K562 (cell line): ENCODE measurements at regions not wholly inside any gene's neighbourhood (a gene's known extent, or its start where the extent isn't known, plus 50 kb on each side); places are given as distances from the start of the nearest gene placed in this dataset.
A peak's percentile ranks its signal among the peaks of the same experiment; 100 is the strongest.

Source experiments
- ATAC-seq: fragments of 200-7000 bp; cut with Tn5 transposase; 3 replicates; pipeline ENCODE4 v1.9.1; 2020; ENCODE audit warnings: moderate library complexity
- BruUV-seq: library from RNA; stranded (reverse); fragments of 400-500 nt; replicated peaks from 2 replicates; lab custom pipeline; 2021; lab: Mats Ljungman, UMichigan
- CTCF ChIA-PET: fragments of 300-600 bp; formaldehyde crosslinking; extraction: SDS; loops from one replicate; lab custom pipeline; 2021; ENCODE audit warnings: low intra/inter-chr PET ratio; lab: Yijun Ruan, JAX
- POLR2A ChIA-PET: fragments of 300-600, 350-650 bp; sonication (Branson Sonifier 250); formaldehyde crosslinking; extraction: SDS; loops from one replicate; lab custom pipeline; 2021; ENCODE audit warnings: antibody characterized with exemption, inconsistent platforms; lab: Yijun Ruan, JAX
- DNase-seq, 4 experiments: peaks; one replicate each; pipeline versions ENCODE4 v3.0.0 to v3.0.0-alpha.2; 2011 to 2018; ENCODE audit warnings: low spot score in 3 of 4, mixed read lengths in 3 of 4; ENCODE audit errors: extremely low read depth in 1 of 4
- FAIRE-seq: peaks from 2 replicates; lab custom pipeline; 2011; peaks lifted over from hg19 to GRCh38; lab: Jason Lieb, UNC
- H2AFZ ChIP-seq: 2 replicates; pipeline ENCODE4 v1.6.0; 2011; ENCODE audit warnings: low read depth, low read length, control low read depth, inconsistent platforms
- H3K27ac ChIP-seq: fragments of 200-600 bp; 3 replicates; pipeline ENCODE4 v1.8.0; 2011; ENCODE audit warnings: low read depth, mild to moderate bottlenecking, control low read depth, inconsistent platforms, low read length, moderate library complexity, mixed read lengths; ENCODE audit errors: extremely low read depth
- H3K27me3 ChIP-seq, 2 experiments: fragments of 300-600 bp in 1 of 2; 2 replicates in 1 of 2; 3 replicates in 1 of 2; pipeline versions ENCODE4 v1.6.0 to v1.8.0; 2011; ENCODE audit warnings: inconsistent platforms in 2 of 2, low read length in 2 of 2, mild to moderate bottlenecking in 1 of 2, mixed read lengths in 1 of 2, moderate library complexity in 1 of 2; ENCODE audit not compliant: control insufficient read depth in 2 of 2, insufficient read depth in 2 of 2
- H3K36me3 ChIP-seq: fragments of 300-600 bp; 3 replicates; pipeline ENCODE4 v1.8.0; 2011; ENCODE audit warnings: mild to moderate bottlenecking, low read length, inconsistent platforms; ENCODE audit not compliant: control insufficient read depth, insufficient read depth
- H3K4me1 ChIP-seq, 2 experiments: fragments of 200-600 bp in 1 of 2; replicated peaks in 1 of 2; 2 replicates in 1 of 2; 3 replicates in 1 of 2; pipeline versions ENCODE4 v1.5.1 to v1.8.0; 2011; ENCODE audit warnings: inconsistent platforms in 2 of 2, low read length in 2 of 2, mild to moderate bottlenecking in 1 of 2, mixed read lengths in 1 of 2, moderate library complexity in 1 of 2; ENCODE audit not compliant: control insufficient read depth in 2 of 2, insufficient read depth in 2 of 2
- H3K4me2 ChIP-seq: 2 replicates; pipeline ENCODE4 v1.6.1; 2011; ENCODE audit warnings: low read length, control low read depth, inconsistent platforms, mixed read lengths; ENCODE audit not compliant: insufficient read depth
- H3K4me3 ChIP-seq: fragments of 200-600 bp; sonication (generic), shearing (Covaris generic); 2 replicates; pipeline ENCODE4 v1.5.1; 2016; ENCODE audit warnings: control low read depth, inconsistent platforms
- H3K79me2 ChIP-seq: fragments of 200-600 bp; 3 replicates; pipeline ENCODE4 v1.8.0; 2011; ENCODE audit warnings: low read length, inconsistent platforms; ENCODE audit not compliant: control insufficient read depth, insufficient read depth
- H3K9ac ChIP-seq, 2 experiments: 2 replicates each; pipeline versions ENCODE4 v1.6.0 to v1.6.1; 2011; ENCODE audit warnings: low read depth in 2 of 2, low read length in 2 of 2, control low read depth in 1 of 2, inconsistent platforms in 1 of 2, mild to moderate bottlenecking in 1 of 2, mixed read lengths in 1 of 2; ENCODE audit not compliant: insufficient read depth in 1 of 2
- H3K9me1 ChIP-seq: one replicate; pipeline ENCODE4 v1.6.0; 2011; ENCODE audit warnings: inconsistent platforms, mild to moderate bottlenecking, low read length, moderate library complexity; ENCODE audit not compliant: control insufficient read depth, insufficient read depth
- H3K9me3 ChIP-seq: replicated peaks from 2 replicates; pipeline ENCODE4 v1.5.1; 2011; ENCODE audit warnings: low read depth, low read length, inconsistent platforms; ENCODE audit not compliant: control insufficient read depth, insufficient read depth
- H4K20me1 ChIP-seq: replicated peaks from 2 replicates; pipeline ENCODE4 v1.6.1; 2011; ENCODE audit warnings: low read length, inconsistent platforms, mixed read lengths; ENCODE audit not compliant: control insufficient read depth, insufficient read depth
- RAD21 ChIP-seq, 2 experiments: fragments of 250-450 bp in 1 of 2; fragments of 450-650 bp in 1 of 2; sonication (Bioruptor Pico) in 1 of 2; formaldehyde crosslinking in 1 of 2; IDR thresholded peaks in 1 of 2; conservative IDR thresholded peaks in 1 of 2; 2 replicates each; pipeline versions ENCODE4 v1.4.0 to v1.8.0; 2020 to 2022; ENCODE audit warnings: mild to moderate bottlenecking in 2 of 2, moderate library complexity in 1 of 2
- SRSF1 ChIP-seq: fragments of 200-400 bp; formaldehyde crosslinking; IDR thresholded peaks from 2 replicates; pipeline ENCODE4 v1.6.1; 2017; ENCODE audit warnings: mild to moderate bottlenecking, low read depth, low read length, moderate library complexity
- ZNF12 ChIP-seq: sonication (generic); formaldehyde crosslinking; IDR thresholded peaks from 2 replicates; pipeline ENCODE4 v1.4.0; 2020; ENCODE audit warnings: mild to moderate bottlenecking, missing genetic modification reagents
- ZNF140 ChIP-seq: fragments of 250-450 bp; sonication (Bioruptor Pico); IDR thresholded peaks from 2 replicates; pipeline ENCODE4 v1.8.0; 2021; ENCODE audit warnings: moderate library complexity, mild to moderate bottlenecking, inconsistent platforms
- WGBS: fragments of 100-300 bp; shearing (Covaris generic); methylation state at CpG from one replicate; pipeline ENCODE4 v1.1.6; 2016; ENCODE audit warnings: low coverage, mixed read lengths; ENCODE audit not compliant: insufficient coverage; ENCODE audit errors: missing lambda C conversion rate; 5-methylcytosine and 5-hydroxymethylcytosine counted together
- in situ Hi-C: fragments of 300-500 bp; cut with MboI; formaldehyde crosslinking; loops from 4 replicates; pipeline ENCODE4 v1.15.0; 2018; ENCODE audit warnings: inconsistent platforms, mixed read lengths
- intact Hi-C: fragments of 100-400 bp; cut with micrococcal nuclease; formaldehyde crosslinking; loops from 2 replicates; pipeline ENCODE4 v1.14.2; 2022
- TF ChIP-seq, protein P1 (sequence below): fragments of 250-450 bp; sonication (Bioruptor Pico); IDR thresholded peaks from 2 replicates; pipeline ENCODE4 v1.4.0; 2020; ENCODE audit warnings: borderline replicate concordance
- TF ChIP-seq, protein P2 (sequence below): sonication (generic); formaldehyde crosslinking; IDR thresholded peaks from 2 replicates; pipeline ENCODE4 v1.8.1; 2022; ENCODE audit warnings: missing genetic modification reagents
- TF ChIP-seq, protein P3 (sequence below): fragments of 250-450 bp; sonication (Bioruptor Pico); IDR thresholded peaks from 2 replicates; pipeline ENCODE4 v1.8.0; 2022; ENCODE audit warnings: moderate library complexity, mild to moderate bottlenecking, inconsistent platforms

DNA sequence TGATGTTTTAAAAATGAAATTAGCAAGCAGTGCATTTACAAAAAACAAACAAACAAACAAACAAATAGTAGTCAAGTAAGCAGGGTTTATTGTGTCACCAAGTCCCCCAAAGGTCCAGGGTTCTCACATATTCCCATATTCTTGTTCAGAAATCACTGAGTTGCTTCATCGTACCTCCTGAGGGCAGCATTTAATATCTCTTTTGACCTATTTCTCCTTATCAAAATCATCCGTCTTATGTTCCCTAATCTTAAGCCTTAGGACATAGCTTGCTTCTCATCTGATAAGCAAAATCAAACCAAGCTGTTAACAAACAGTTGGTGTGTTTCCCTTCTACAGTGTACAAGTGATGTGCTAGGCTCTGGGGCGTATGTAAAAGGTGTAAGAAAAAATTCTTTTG lies 109.5 kb upstream of the MAN2A1 start:
- TF ChIP-seq, protein P1, sequence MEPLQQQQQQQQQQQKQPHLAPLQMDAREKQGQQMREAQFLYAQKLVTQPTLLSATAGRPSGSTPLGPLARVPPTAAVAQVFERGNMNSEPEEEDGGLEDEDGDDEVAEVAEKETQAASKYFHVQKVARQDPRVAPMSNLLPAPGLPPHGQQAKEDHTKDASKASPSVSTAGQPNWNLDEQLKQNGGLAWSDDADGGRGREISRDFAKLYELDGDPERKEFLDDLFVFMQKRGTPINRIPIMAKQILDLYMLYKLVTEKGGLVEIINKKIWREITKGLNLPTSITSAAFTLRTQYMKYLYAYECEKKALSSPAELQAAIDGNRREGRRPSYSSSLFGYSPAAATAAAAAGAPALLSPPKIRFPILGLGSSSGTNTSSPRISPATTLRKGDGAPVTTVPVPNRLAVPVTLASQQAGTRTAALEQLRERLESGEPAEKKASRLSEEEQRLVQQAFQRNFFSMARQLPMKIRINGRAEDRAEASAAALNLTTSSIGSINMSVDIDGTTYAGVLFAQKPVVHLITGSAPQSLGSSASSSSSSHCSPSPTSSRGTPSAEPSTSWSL (CRISPR knock-in tag), result no peak
- TF ChIP-seq ZNF140, result no peak
- TF ChIP-seq RAD21 (CRISPR knock-in tag; conservative IDR thresholded peaks at IDR 0.05 in 1 of 2, IDR thresholded peaks at IDR 0.05 in 1 of 2), result peak in 1 of 2 experiments; percentile 25; a peak in 1 of 4 replicates
- POLR2A ChIA-PET, result no interaction called here
- Histone ChIP-seq H3K36me3 (no peaks in the 10 kb centered on the region), H4K20me1 (no peaks in the 10 kb centered on the region), H3K27ac (no peak overlapping the region), H3K4me2 (no peak overlapping the region), H3K9me1 (no peaks in the 10 kb centered on the region), H3K9ac (no peak overlapping the region), H3K79me2 (no peaks in the 10 kb centered on the region), H3K4me1 (no peaks in the 10 kb centered on the region), H3K4me3 (no peak overlapping the region), H2AFZ (no peak overlapping the region), H3K9me3 (no peaks in the 10 kb centered on the region), H3K27me3 (no peaks in the 10 kb centered on the region; a peak in 2 of 5 replicates)
- in situ Hi-C loops (no loop called here), intact Hi-C loops (no loop called here)
- BruUV-seq, result no TSS peak
- 24% methylated on average over 3 of the region's 3 CpGs for WGBS
- ATAC-seq (no peak), DNase-seq (no peak), FAIRE-seq (no peak)
- CTCF ChIA-PET, result no interaction called here

DNA sequence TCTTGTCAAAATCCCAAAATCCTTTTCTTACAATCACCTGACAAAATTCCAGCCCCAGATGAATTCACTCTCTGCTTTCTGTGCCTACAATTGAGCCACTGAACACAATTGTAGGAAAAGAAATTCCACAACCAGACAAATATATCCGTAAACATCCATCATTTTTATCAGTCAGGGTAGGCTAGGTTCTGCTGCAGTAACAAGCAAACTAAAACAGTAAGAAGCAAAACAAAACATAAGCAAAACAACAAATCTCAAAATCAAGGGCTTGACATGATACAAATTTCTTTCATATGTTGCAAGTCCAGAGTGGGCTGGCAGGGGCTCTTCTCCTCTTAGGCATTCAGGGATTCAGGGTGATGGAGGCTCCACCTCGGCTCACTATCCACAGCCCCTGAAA lies 114.2 kb upstream of the MAN2A1 start:
- ATAC-seq (no peak), DNase-seq (no peak), FAIRE-seq (no peak)
- H3K9ac ChIP-seq, result no peak overlapping the region
- no peaks in the 10 kb centered on the region for H3K36me3 ChIP-seq
- H3K4me1 ChIP-seq, result peaks cover 0 to 32% of the 10 kb centered on the region in 2 experiments; a peak in 3 of 5 replicates
- H3K27me3 ChIP-seq, result no peaks in the 10 kb centered on the region
- BruUV-seq, result no TSS peak
- H3K79me2 ChIP-seq, result no peaks in the 10 kb centered on the region
- H3K4me3 ChIP-seq, result no peak overlapping the region
- intact Hi-C loops (loop anchor here (10.0 kb wide), 1 partner anchor 651 kb away; no protein-coding TSS in a partner anchor), in situ Hi-C loops (no loop called here)
- H3K27ac ChIP-seq, result no peak overlapping the region
- no peak overlapping the region for H3K4me2 ChIP-seq
- no peaks in the 10 kb centered on the region for H4K20me1 ChIP-seq
- ChIA-PET POLR2A (interaction anchor here (0.8 kb wide), 1 partner anchor 10 kb away, joined by 3 read pairs; no protein-coding TSS in a partner anchor), CTCF (no interaction called here)
- H3K9me3 ChIP-seq, result no peaks in the 10 kb centered on the region
- TF ChIP-seq, protein P2, sequence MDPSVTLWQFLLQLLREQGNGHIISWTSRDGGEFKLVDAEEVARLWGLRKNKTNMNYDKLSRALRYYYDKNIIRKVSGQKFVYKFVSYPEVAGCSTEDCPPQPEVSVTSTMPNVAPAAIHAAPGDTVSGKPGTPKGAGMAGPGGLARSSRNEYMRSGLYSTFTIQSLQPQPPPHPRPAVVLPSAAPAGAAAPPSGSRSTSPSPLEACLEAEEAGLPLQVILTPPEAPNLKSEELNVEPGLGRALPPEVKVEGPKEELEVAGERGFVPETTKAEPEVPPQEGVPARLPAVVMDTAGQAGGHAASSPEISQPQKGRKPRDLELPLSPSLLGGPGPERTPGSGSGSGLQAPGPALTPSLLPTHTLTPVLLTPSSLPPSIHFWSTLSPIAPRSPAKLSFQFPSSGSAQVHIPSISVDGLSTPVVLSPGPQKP, result no peak
- TF ChIP-seq, protein P3, sequence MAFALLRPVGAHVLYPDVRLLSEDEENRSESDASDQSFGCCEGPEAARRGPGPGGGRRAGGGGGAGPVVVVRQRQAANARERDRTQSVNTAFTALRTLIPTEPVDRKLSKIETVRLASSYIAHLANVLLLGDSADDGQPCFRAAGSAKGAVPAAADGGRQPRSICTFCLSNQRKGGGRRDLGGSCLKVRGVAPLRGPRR (CRISPR knock-in tag), result no peak
- no peak for TF ChIP-seq SRSF1
- peak; percentile 98 for TF ChIP-seq ZNF12 (CRISPR knock-in tag)
- no peak overlapping the region for H2AFZ ChIP-seq
- no peaks in the 10 kb centered on the region for H3K9me1 ChIP-seq
- 33% methylated on average over 2 of the region's 2 CpGs for WGBS
